ENCODE measurements at regions not wholly inside any gene's neighbourhood (a gene's known extent, or its start where the extent isn't known, plus 50 kb on each side); places are given as distances from the start of the nearest gene placed in this dataset.

DNA sequence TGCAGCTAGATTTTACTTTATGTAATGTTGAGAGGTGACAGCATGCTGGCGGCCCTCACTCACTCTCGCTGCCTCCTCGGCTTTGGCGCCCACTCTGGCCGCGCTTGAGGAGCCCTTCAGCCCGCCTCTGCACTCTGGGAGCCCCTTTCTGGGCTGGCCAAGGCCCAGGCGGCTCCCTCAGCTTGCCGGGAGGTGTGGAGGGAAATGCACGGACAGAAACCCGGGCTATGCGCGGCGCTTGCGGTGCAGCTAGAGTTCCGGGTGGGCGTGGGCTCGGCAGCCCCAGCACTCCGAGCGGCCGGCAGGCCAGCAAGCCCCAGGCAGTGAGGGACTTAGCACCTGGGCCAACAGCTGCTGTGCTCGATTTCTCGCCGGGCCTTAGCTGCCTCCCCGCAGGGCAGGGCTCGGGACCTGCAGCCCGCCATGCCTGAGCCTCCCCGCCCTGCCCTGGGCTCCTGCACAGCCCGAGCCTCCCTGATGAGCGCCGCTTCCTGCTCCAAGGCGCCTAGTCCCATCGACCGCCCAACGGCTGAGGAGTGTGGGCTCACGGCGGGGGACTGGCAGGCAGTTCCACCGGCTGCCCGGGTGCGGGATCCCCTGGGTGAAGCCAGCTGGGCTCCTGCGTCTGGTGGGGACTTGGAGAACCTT, 128.7 kb downstream of the GASK1B start:
- TF ChIP-seq, protein P1, sequence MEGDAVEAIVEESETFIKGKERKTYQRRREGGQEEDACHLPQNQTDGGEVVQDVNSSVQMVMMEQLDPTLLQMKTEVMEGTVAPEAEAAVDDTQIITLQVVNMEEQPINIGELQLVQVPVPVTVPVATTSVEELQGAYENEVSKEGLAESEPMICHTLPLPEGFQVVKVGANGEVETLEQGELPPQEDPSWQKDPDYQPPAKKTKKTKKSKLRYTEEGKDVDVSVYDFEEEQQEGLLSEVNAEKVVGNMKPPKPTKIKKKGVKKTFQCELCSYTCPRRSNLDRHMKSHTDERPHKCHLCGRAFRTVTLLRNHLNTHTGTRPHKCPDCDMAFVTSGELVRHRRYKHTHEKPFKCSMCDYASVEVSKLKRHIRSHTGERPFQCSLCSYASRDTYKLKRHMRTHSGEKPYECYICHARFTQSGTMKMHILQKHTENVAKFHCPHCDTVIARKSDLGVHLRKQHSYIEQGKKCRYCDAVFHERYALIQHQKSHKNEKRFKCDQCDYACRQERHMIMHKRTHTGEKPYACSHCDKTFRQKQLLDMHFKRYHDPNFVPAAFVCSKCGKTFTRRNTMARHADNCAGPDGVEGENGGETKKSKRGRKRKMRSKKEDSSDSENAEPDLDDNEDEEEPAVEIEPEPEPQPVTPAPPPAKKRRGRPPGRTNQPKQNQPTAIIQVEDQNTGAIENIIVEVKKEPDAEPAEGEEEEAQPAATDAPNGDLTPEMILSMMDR (IDR thresholded peaks at IDR 0.05; ENCODE audit: low read depth, low read length): no peak
- in situ Hi-C loops (cut with HindIII; ENCODE audit: low sequenced_read_pairs): no loop called here
- H3K4me3 ChIP-seq (ENCODE audit: low read depth, low read length): no peak overlapping the region
- no peak for DNase-seq (ENCODE audit: low read depth, low spot score)

DNA sequence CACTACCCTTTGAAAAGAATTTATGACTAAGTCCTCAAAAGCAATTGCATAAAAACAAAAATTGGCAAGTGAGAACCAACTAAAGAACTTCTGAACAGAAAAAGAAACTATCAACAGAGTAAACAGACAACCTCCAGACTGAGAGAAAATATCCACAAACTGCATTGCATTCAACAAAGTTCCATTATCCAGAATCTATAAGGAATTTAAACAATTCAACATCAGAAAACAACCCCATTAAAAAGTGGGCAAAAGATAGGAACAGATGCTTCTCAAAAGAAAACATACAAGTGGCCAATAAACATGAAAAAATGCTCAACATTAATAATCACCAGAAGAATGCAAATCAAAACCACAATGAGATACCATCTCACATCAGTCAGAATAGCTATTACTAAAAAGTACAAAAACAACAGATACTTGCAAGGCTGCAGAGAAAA, 130.2 kb downstream of the GASK1B start:
- in situ Hi-C loops (cut with HindIII; ENCODE audit: low sequenced_read_pairs): no loop called here
- TF ChIP-seq, protein P1 (IDR thresholded peaks at IDR 0.05; ENCODE audit: low read depth, low read length): no peak
- no peak overlapping the region for H3K4me3 ChIP-seq (ENCODE audit: low read depth, low read length)
- peak; percentile 49 for DNase-seq (ENCODE audit: low read depth, low spot score)

DNA sequence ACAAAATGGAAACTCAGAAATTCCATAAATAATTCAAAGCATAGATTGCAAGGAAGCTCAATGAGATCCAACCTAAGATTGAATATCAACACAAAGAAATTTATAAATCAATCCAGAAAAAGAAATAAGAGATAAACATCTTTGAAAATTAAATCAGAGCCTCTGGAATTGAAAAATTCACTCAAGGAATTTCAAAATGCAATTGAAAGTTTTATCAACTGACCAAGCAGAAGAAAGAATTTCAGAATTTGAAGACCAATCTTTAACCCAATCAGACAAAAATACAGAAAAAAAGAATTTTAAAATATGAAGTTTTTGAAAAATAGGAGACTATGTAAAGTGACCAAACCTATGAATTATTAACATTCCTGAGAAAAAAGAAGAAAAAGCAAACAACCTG, 134.1 kb downstream of the GASK1B start:
- no peak overlapping the region for H3K4me3 ChIP-seq (ENCODE audit: low read depth, low read length)
- in situ Hi-C loops (cut with HindIII; ENCODE audit: low sequenced_read_pairs): no loop called here
- TF ChIP-seq, protein P1 (IDR thresholded peaks at IDR 0.05; ENCODE audit: low read depth, low read length): no peak
- DNase-seq (ENCODE audit: low read depth, low spot score): no peak

DNA sequence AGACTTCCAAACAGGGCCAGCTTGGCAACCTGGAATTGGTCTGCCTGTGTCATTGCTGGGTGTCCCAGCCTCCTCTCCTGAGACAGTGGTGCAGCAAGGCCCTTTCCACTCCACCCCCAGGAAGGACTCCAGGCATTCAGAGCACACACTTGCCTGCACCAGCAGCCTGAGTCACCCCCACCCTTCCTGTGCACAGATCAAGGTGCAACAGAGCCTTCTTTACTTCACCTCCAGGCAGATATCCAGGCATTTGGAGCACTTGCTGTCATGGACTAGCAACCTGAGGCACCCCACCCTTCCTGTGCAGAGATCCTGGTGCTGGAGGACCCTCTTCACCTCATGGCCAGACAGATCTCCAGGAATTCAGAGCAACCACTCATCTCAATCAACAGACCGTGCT, 135.8 kb downstream of the GASK1B start:
- no peak overlapping the region for H3K4me3 ChIP-seq (ENCODE audit: low read depth, low read length)
- TF ChIP-seq, protein P1 (IDR thresholded peaks at IDR 0.05; ENCODE audit: low read depth, low read length): no peak
- in situ Hi-C loops (cut with HindIII; ENCODE audit: low sequenced_read_pairs): no loop called here
- no peak for DNase-seq (ENCODE audit: low read depth, low spot score)

DNA sequence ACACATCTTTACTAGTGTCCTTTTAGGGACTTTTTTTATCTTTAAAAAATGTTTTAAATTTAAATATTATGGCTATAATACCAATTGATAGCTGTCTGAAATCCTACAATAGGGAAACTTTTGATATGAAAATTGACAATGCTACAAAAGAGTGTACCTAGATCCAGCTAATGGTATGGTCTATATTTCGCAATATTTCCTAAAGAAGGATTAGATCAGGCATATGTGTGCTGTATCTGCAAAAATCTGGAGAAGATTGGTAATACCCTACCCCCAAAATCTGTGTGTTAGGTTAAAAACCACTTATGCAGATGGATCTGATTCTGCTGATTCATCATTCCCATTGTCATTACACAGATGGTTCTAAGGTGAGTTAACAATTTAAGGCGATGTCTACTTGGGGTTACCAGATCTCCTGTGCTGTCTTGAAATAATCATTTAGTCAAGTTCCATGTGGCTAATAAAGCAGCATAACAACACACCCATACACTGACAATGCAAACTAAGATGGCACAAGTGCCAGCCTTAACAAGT, 137.1 kb downstream of the GASK1B start:
- DNase-seq (ENCODE audit: low read depth, low spot score): no peak
- TF ChIP-seq, protein P1 (IDR thresholded peaks at IDR 0.05; ENCODE audit: low read depth, low read length): no peak
- no peak overlapping the region for H3K4me3 ChIP-seq (ENCODE audit: low read depth, low read length)
- in situ Hi-C loops (cut with HindIII; ENCODE audit: low sequenced_read_pairs): no loop called here

DNA sequence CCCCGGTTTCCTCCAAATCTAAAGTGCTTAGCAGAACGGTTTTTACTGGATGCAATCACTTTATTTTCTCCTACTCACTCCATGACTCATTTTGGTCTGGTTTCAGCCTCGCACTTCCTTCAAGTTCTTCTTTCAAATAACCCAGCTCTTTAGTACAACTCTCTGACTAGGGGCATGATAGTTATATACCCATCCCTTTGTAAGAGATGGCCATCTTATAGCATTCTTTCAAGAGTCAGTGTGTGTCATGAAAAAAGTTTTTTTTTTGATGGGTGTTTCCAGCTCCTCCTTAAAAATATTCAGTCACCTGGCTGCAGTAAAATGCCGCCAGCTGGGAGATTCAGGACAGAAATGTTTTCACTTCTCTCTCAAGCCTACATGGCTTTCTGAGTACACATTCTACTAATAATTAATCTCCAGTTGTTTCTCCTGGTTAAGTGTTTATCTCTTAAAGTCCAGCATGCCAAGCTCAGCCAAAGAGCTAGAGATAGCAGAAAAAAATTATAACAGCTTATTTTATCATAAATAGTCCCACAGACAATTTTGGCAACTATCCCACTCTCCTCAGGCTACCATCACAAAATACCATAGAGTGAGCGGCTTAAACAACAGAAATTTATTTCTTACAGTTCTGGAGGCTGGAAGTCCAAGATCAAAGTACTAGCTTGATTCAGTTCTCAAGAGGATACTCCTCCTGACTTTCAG, 139.3 kb downstream of the GASK1B start:
- DNase-seq (ENCODE audit: low read depth, low spot score): peak; percentile 60

More for the DNA sequence above, 139.3 kb downstream of the GASK1B start:
- in situ Hi-C loops (cut with HindIII; ENCODE audit: low sequenced_read_pairs): no loop called here
- H3K4me3 ChIP-seq (ENCODE audit: low read depth, low read length): no peak overlapping the region
- TF ChIP-seq, protein P1 (IDR thresholded peaks at IDR 0.05; ENCODE audit: low read depth, low read length): no peak

Data from astrocyte of the spinal cord (primary cell).